T-cell (primary cell): ENCODE measurements at regions not wholly inside any gene's neighbourhood (a gene's known extent, or its start where the extent isn't known, plus 50 kb on each side); places are given as distances from the start of the nearest gene placed in this dataset.
"Not testable (repeated sequence)": the region's sequence is repeated elsewhere in the genome, so short reads cannot be mapped to it uniquely, and the experiment has no call there.

Source experiments
- ATAC-seq, 4 experiments: fragments of 200-7000 bp in 3 of 4; fragments of 150-1000 bp in 1 of 4; cut with Tn5 transposase; replicated peaks in 1 of 4; 1 replicate in 3 of 4; 2 replicates in 1 of 4; pipeline ENCODE4 v1.10.0; 2021; ENCODE audit warnings: moderate library complexity in 3 of 4, mild to moderate bottlenecking in 2 of 4, moderate number of reproducible peaks in 1 of 4
- CTCF ChIA-PET, 2 donors: fragments of 300-600 bp; sonication (Branson Sonifier 250); formaldehyde crosslinking; loops; one replicate each; lab custom pipeline; 2022; ENCODE audit warnings: antibody characterized with exemption in 2 of 2; lab: Charles Lee
- POLR2A ChIA-PET, 2 donors: fragments of 300-600 bp; sonication (Branson Sonifier 250); formaldehyde crosslinking; loops; one replicate each; lab custom pipeline; 2022; ENCODE audit warnings: antibody characterized with exemption in 2 of 2; lab: Charles Lee
- DNase-seq, 35 experiments: peaks; one replicate each; pipeline versions ENCODE4 v3.0.0 to v3.0.0-alpha.2; 2013 to 2023
- H3K27ac ChIP-seq: one replicate; pipeline ENCODE4 v1.5.1; 2013; ENCODE audit warnings: low read length
- H3K27me3 ChIP-seq, 2 experiments: replicated peaks in 1 of 2; 1 replicate in 1 of 2; 2 replicates in 1 of 2; pipeline versions ENCODE4 v1.6.1 to v1.7.0; 2013; ENCODE audit warnings: low read length in 1 of 2, mixed read lengths in 1 of 2; ENCODE audit not compliant: control insufficient read depth in 2 of 2, insufficient read depth in 2 of 2; ENCODE audit errors: extremely low read depth in 1 of 2
- H3K36me3 ChIP-seq, 2 donors: 1 replicate in 1 of 2; 2 replicates in 1 of 2; pipeline versions ENCODE4 v1.6.1 to v1.7.0; 2013; ENCODE audit warnings: low read length in 1 of 2; ENCODE audit not compliant: control insufficient read depth in 2 of 2, insufficient read depth in 1 of 2; ENCODE audit errors: extremely low read depth in 1 of 2
- H3K4me1 ChIP-seq, 2 experiments: 1 replicate in 1 of 2; 2 replicates in 1 of 2; pipeline versions ENCODE4 v1.6.1 to v1.7.0; 2013; ENCODE audit warnings: low read length in 2 of 2, mixed read lengths in 1 of 2; ENCODE audit not compliant: insufficient read depth in 2 of 2, control insufficient read depth in 1 of 2; ENCODE audit errors: extremely low read depth in 1 of 2
- H3K4me3 ChIP-seq, 2 donors: 1 replicate in 1 of 2; 2 replicates in 1 of 2; pipeline versions ENCODE4 v1.5.1 to v1.7.0; 2013; ENCODE audit warnings: mild to moderate bottlenecking in 2 of 2, low read length in 1 of 2, moderate library complexity in 1 of 2; ENCODE audit not compliant: control insufficient read depth in 1 of 2; ENCODE audit errors: extremely low read depth in 1 of 2
- H3K9me3 ChIP-seq: 2 replicates; pipeline ENCODE4 v1.7.0; 2013
- H3K27ac Mint-ChIP-seq, 2 donors: one replicate each; pipeline ENCODE4 v1.8.0; 2020 to 2021; ENCODE audit warnings: mild to moderate bottlenecking in 2 of 2, mixed read lengths in 2 of 2
- H3K27me3 Mint-ChIP-seq, 2 donors: one replicate each; pipeline ENCODE4 v1.8.0; 2021 to 2022; ENCODE audit warnings: mixed read lengths in 2 of 2
- H3K36me3 Mint-ChIP-seq: one replicate; pipeline ENCODE4 v1.8.0; 2021; ENCODE audit warnings: mixed read lengths
- H3K4me1 Mint-ChIP-seq, 3 donors: one replicate each; pipeline ENCODE4 v1.8.0; 2020 to 2022; ENCODE audit warnings: mixed read lengths in 3 of 3, mild to moderate bottlenecking in 1 of 3
- H3K4me3 Mint-ChIP-seq, 3 donors: one replicate each; pipeline ENCODE4 v1.8.0; 2020 to 2022; ENCODE audit warnings: mild to moderate bottlenecking in 3 of 3, mixed read lengths in 3 of 3, moderate library complexity in 3 of 3
- H3K9me3 Mint-ChIP-seq, 3 donors: one replicate each; pipeline ENCODE4 v1.8.0; 2020 to 2022; ENCODE audit warnings: mixed read lengths in 3 of 3
- WGBS: methylation state at CpG from one replicate; pipeline ENCODE4 v1.1.5; 2013; ENCODE audit warnings: missing lambda C conversion rate; ENCODE audit not compliant: insufficient coverage; 5-methylcytosine and 5-hydroxymethylcytosine counted together

GRCh38 chrX:45803383-45803921 lies 602.8 kb upstream of the DIPK2B start:
- Mint-ChIP-seq H3K27ac (peak overlapping the region; percentile 49 to 83), H3K9me3 (no peaks in the 10 kb centered on the region), H3K36me3 (no peaks in the 10 kb centered on the region), H3K4me1 (peaks cover 34 to 72% (median 68%) of the 10 kb centered on the region in 3 donors), H3K27me3 (peaks cover 0 to 12% of the 10 kb centered on the region in 2 donors), H3K4me3 (no peak overlapping the region)
- WGBS = no CpG with 5 or more reads among the region's 4 CpGs
- Histone ChIP-seq H3K27ac (no peak overlapping the region), H3K4me3 (no peak overlapping the region), H3K36me3 (no peaks in the 10 kb centered on the region), H3K27me3 (no peaks in the 10 kb centered on the region), H3K4me1 (peaks cover 3 to 20% of the 10 kb centered on the region in 2 experiments), H3K9me3 (no peaks in the 10 kb centered on the region)
- CTCF ChIA-PET = interaction anchor here (0.7 kb wide), 3 partner anchors 39 to 839 kb away, joined by 3 to 4 read pairs (median 4); no protein-coding TSS in a partner anchor
- POLR2A ChIA-PET = no interaction called here
- ATAC-seq = no peak
- DNase-seq = no peak

- no peaks in the 10 kb centered on the region for H3K36me3 ChIP-seq
- peak overlapping the region; percentile 62 for H3K27ac ChIP-seq
- peak in 3 of 35 experiments; percentile 4 to 62 (median 12) for DNase-seq
- Mint-ChIP-seq H3K27me3 (peaks cover 0 to 17% of the 10 kb centered on the region in 2 donors), H3K4me3 (peak overlapping the region in 2 of 3 donors; percentile 11 to 44), H3K27ac (no peak overlapping the region), H3K9me3 (no peaks in the 10 kb centered on the region), H3K4me1 (peaks cover 29 to 64% (median 62%) of the 10 kb centered on the region in 3 donors), H3K36me3 (no peaks in the 10 kb centered on the region)
- CTCF ChIA-PET = interaction anchor here (0.5 to 1.4 kb wide), 22 partner anchors 20 to 1037 kb away, joined by 3 to 8 read pairs (median 3); no protein-coding TSS in a partner anchor
- H3K9me3 ChIP-seq = no peaks in the 10 kb centered on the region
- H3K4me1 ChIP-seq = peaks cover 0 to 15% of the 10 kb centered on the region in 2 experiments
- peak; percentile 47 to 61 (median 57) for ATAC-seq
- no CpG with 5 or more reads among the region's 6 CpGs for WGBS
- peak overlapping the region in 1 of 2 donors; percentile 15 for H3K4me3 ChIP-seq
- POLR2A ChIA-PET = interaction anchor here (0.5 to 1.0 kb wide), 5 partner anchors 32 to 48 kb away, joined by 4 to 9 read pairs (median 6); no protein-coding TSS in a partner anchor
- H3K27me3 ChIP-seq = no peaks in the 10 kb centered on the region
These were observed 600.9 kb upstream of the DIPK2B start for GRCh38 chrX:45801554-45801953.

- H3K4me1 ChIP-seq = peaks cover 0 to 10% of the 10 kb centered on the region in 2 experiments
- Mint-ChIP-seq H3K27me3 (peaks cover 0 to 17% of the 10 kb centered on the region in 2 donors), H3K4me1 (peaks cover 29 to 63% (median 58%) of the 10 kb centered on the region in 3 donors), H3K4me3 (peak overlapping the region in 2 of 3 donors; percentile 11 to 44)
- not testable (repeated sequence) for H3K36me3 ChIP-seq, H3K27ac Mint-ChIP-seq, H3K9me3 ChIP-seq, H3K36me3 Mint-ChIP-seq, H3K9me3 Mint-ChIP-seq, H3K27me3 ChIP-seq
- ATAC-seq = peak in 3 of 4 experiments; percentile 18 to 69 (median 37)
- POLR2A ChIA-PET = interaction anchor here (0.6 to 1.0 kb wide), 5 partner anchors 31 to 522 kb away, joined by 3 to 9 read pairs (median 6); no protein-coding TSS in a partner anchor
- CTCF ChIA-PET = interaction anchor here (0.5 to 1.4 kb wide), 11 partner anchors 24 to 575 kb away, joined by 3 to 8 read pairs (median 4); no protein-coding TSS in a partner anchor
- H3K4me3 ChIP-seq = peak overlapping the region in 1 of 2 donors; percentile 15
- no CpG with 5 or more reads among the region's 16 CpGs for WGBS
- peak in 34 of 35 experiments; percentile 15 to 76 (median 48) for DNase-seq
- peak overlapping the region; percentile 62 for H3K27ac ChIP-seq
These were observed 600.2 kb upstream of the DIPK2B start for GRCh38 chrX:45800746-45801453.

GRCh38 chrX:45799576-45799975 lies 598.9 kb upstream of the DIPK2B start:
- H3K9me3 Mint-ChIP-seq = no peaks in the 10 kb centered on the region
- H3K27me3 Mint-ChIP-seq = peaks cover 0 to 14% of the 10 kb centered on the region in 2 donors
- CTCF ChIA-PET = interaction anchor here in 1 of 2 donors (1.5 kb wide), 1 partner anchor 9 kb away, joined by 3 read pairs; no protein-coding TSS in a partner anchor
- peak overlapping the region in 1 of 2 donors; percentile 19 for H3K4me3 ChIP-seq
- H3K4me3 Mint-ChIP-seq = peak overlapping the region; percentile 50 to 52 (median 50)
- H3K36me3 Mint-ChIP-seq = no peaks in the 10 kb centered on the region
- no peaks in the 10 kb centered on the region for H3K27me3 ChIP-seq
- H3K9me3 ChIP-seq = no peaks in the 10 kb centered on the region
- ATAC-seq (no peak), DNase-seq (no peak)
- no peaks in the 10 kb centered on the region for H3K36me3 ChIP-seq
- H3K27ac ChIP-seq = peak overlapping the region; percentile 18
- H3K4me1 ChIP-seq = peaks cover 0 to 8% of the 10 kb centered on the region in 2 experiments
- WGBS = no CpG with 5 or more reads among the region's 6 CpGs
- peaks cover 29 to 61% (median 55%) of the 10 kb centered on the region in 3 donors for H3K4me1 Mint-ChIP-seq
- POLR2A ChIA-PET = interaction anchor here in 1 of 2 donors (0.7 kb wide), 1 partner anchor 28 kb away, joined by 3 read pairs; no protein-coding TSS in a partner anchor
- H3K27ac Mint-ChIP-seq = peak overlapping the region in 1 of 2 donors; percentile 36

GRCh38 chrX:45795546-45795945 lies 594.9 kb upstream of the DIPK2B start:
- DNase-seq (no peak), ATAC-seq (no peak)
- peaks cover 0 to 5% of the 10 kb centered on the region in 2 experiments for H3K4me1 ChIP-seq
- no peaks in the 10 kb centered on the region for H3K27me3 ChIP-seq
- H3K27ac ChIP-seq = no peak overlapping the region
- no peaks in the 10 kb centered on the region for H3K9me3 ChIP-seq
- H3K27ac Mint-ChIP-seq = no peak overlapping the region
- H3K36me3 Mint-ChIP-seq = no peaks in the 10 kb centered on the region
- no peak overlapping the region for H3K4me3 ChIP-seq
- ChIA-PET POLR2A (interaction anchor here in 1 of 2 donors (0.7 kb wide), 1 partner anchor 20 kb away, joined by 5 read pairs; no protein-coding TSS in a partner anchor), CTCF (interaction anchor here in 1 of 2 donors (0.5 kb wide), 1 partner anchor 528 kb away, joined by 4 read pairs; no protein-coding TSS in a partner anchor)
- peaks cover 0 to 13% of the 10 kb centered on the region in 2 donors for H3K27me3 Mint-ChIP-seq
- no peaks in the 10 kb centered on the region for H3K9me3 Mint-ChIP-seq
- no peak overlapping the region for H3K4me3 Mint-ChIP-seq
- H3K36me3 ChIP-seq = no peaks in the 10 kb centered on the region
- H3K4me1 Mint-ChIP-seq = peaks cover 35 to 52% (median 40%) of the 10 kb centered on the region in 3 donors

GRCh38 chrX:45794995-45795337 lies 594.3 kb upstream of the DIPK2B start:
- no peak overlapping the region for H3K27ac Mint-ChIP-seq
- Histone ChIP-seq H3K27me3 (no peaks in the 10 kb centered on the region), H3K36me3 (no peaks in the 10 kb centered on the region), H3K4me3 (no peak overlapping the region), H3K4me1 (peaks cover 0 to 5% of the 10 kb centered on the region in 2 experiments), H3K9me3 (no peaks in the 10 kb centered on the region), H3K27ac (no peak overlapping the region)
- no peaks in the 10 kb centered on the region for H3K9me3 Mint-ChIP-seq
- no peaks in the 10 kb centered on the region for H3K36me3 Mint-ChIP-seq
- WGBS = no CpG with 5 or more reads among the region's 1 CpG
- no peak for DNase-seq
- peaks cover 34 to 52% (median 40%) of the 10 kb centered on the region in 3 donors for H3K4me1 Mint-ChIP-seq
- H3K27me3 Mint-ChIP-seq = peaks cover 0 to 14% of the 10 kb centered on the region in 2 donors
- no peak for ATAC-seq
- CTCF ChIA-PET = interaction anchor here in 1 of 2 donors (0.5 kb wide), 1 partner anchor 529 kb away, joined by 4 read pairs; no protein-coding TSS in a partner anchor
- POLR2A ChIA-PET = interaction anchor here in 1 of 2 donors (0.5 to 0.7 kb wide), 2 partner anchors 12 to 19 kb away, joined by 4 to 5 read pairs; no protein-coding TSS in a partner anchor
- no peak overlapping the region for H3K4me3 Mint-ChIP-seq
